Body of pancreas (tissue), 4 donors: ENCODE measurements at regions not wholly inside any gene's neighbourhood (a gene's known extent, or its start where the extent isn't known, plus 50 kb on each side); places are given as distances from the start of the nearest gene placed in this dataset.

Experiments used
- ATAC-seq: fragments of 150-250 bp; one replicate; pipeline ENCODE4 v1.9.1; 2016
- DNase-seq, 4 donors: peaks; one replicate each; pipeline ENCODE4 v3.0.0-alpha.2; 2019
- H3K27ac ChIP-seq, 4 donors: fragments of 200-600 bp; sonication (generic); 1 replicate in 3 of 4; 2 replicates in 1 of 4; pipeline versions ENCODE4 v1.5.1 to v1.6.1; 2016 to 2019; ENCODE audit warnings: mild to moderate bottlenecking in 1 of 4, mixed read lengths in 1 of 4, moderate library complexity in 1 of 4
- H3K27me3 ChIP-seq, 2 donors: fragments of 200-600 bp; sonication (generic); one replicate each; pipeline ENCODE4 v1.6.0; 2016; ENCODE audit warnings: mild to moderate bottlenecking in 1 of 2
- H3K36me3 ChIP-seq, 2 donors: fragments of 200-600 bp; sonication (generic); replicated peaks in 1 of 2; 2 replicates each; pipeline ENCODE4 v1.5.1; 2016; ENCODE audit warnings: low read depth in 2 of 2; ENCODE audit not compliant: insufficient read depth in 1 of 2
- H3K4me1 ChIP-seq: fragments of 200-600 bp; sonication (generic); one replicate; pipeline ENCODE4 v1.6.0; 2016
- H3K4me3 ChIP-seq, 2 donors: fragments of 200-600 bp; sonication (generic); 1 replicate in 1 of 2; 2 replicates in 1 of 2; pipeline ENCODE4 v1.5.1; 2016 to 2019
- H3K9me3 ChIP-seq, 3 donors: fragments of 200-600 bp; sonication (generic); 1 replicate in 2 of 3; 2 replicates in 1 of 3; pipeline ENCODE4 v1.5.1; 2016
- CTCF ChIP-seq, 7 experiments: fragments of 450-650 bp in 4 of 7; fragments of 200-600 bp in 3 of 7; sonication (generic) in 3 of 7; IDR thresholded peaks; one replicate each; pipeline ENCODE4 v1.5.1; 2016 to 2019; ENCODE audit warnings: antibody characterized with exemption in 7 of 7
- POLR2A ChIP-seq, 3 donors: fragments of 450-650 bp; IDR thresholded peaks; one replicate each; pipeline ENCODE4 v1.6.1; 2016; ENCODE audit warnings: antibody characterized with exemption in 3 of 3, mild to moderate bottlenecking in 2 of 3
- WGBS, 2 donors: methylation state at CpG; one replicate each; pipeline ENCODE4 v1.1.5; 2017; 5-methylcytosine and 5-hydroxymethylcytosine counted together
- intact Hi-C: fragments of 100-400 bp; cut with DNase I; formaldehyde crosslinking; loops from one replicate; pipeline ENCODE4 v1.15.1; 2023

GRCh38 chr13:90806016-90806615 is 541.4 kb upstream of the MIR17HG start:
- WGBS, 2 donors: 85 to 91% methylated on average over 1 of the region's 1 CpG
- no peak for DNase-seq

GRCh38 chr13:90806892-90807291 is 540.6 kb upstream of the MIR17HG start:
- Histone ChIP-seq H3K27ac (no peak overlapping the region), H3K4me1 (no peaks in the 10 kb centered on the region), H3K4me3 (no peak overlapping the region), H3K9me3 (no peaks in the 10 kb centered on the region), H3K36me3 (no peaks in the 10 kb centered on the region), H3K27me3 (no peaks in the 10 kb centered on the region)
- intact Hi-C loops: no loop called here
- TF ChIP-seq POLR2A (IDR thresholded peaks at IDR 0.05) (no peak), CTCF (IDR thresholded peaks at IDR 0.05) (no peak)
- ATAC-seq: no peak
- 71 to 78% methylated on average over 2 of the region's 2 CpGs for WGBS, 2 donors
- DNase-seq: no peak

More at GRCh38 chr13:90806016-90806615, 541.4 kb upstream of the MIR17HG start:
- ATAC-seq: no peak
- intact Hi-C loops: no loop called here
- Histone ChIP-seq H3K36me3 (no peaks in the 10 kb centered on the region), H3K27ac (no peak overlapping the region), H3K4me1 (no peaks in the 10 kb centered on the region), H3K27me3 (no peaks in the 10 kb centered on the region), H3K4me3 (no peak overlapping the region), H3K9me3 (no peaks in the 10 kb centered on the region)
- TF ChIP-seq POLR2A (IDR thresholded peaks at IDR 0.05): no peak
- TF ChIP-seq CTCF (IDR thresholded peaks at IDR 0.05): no peak

- H3K36me3 ChIP-seq: no peaks in the 10 kb centered on the region
- ATAC-seq (no peak), DNase-seq (no peak)
- no peaks in the 10 kb centered on the region for H3K4me1 ChIP-seq
- TF ChIP-seq CTCF (IDR thresholded peaks at IDR 0.05) (no peak), POLR2A (IDR thresholded peaks at IDR 0.05) (no peak)
- H3K27ac ChIP-seq: no peak overlapping the region
- H3K4me3 ChIP-seq: no peak overlapping the region
- H3K9me3 ChIP-seq: no peaks in the 10 kb centered on the region
- intact Hi-C loops: no loop called here
- no peaks in the 10 kb centered on the region for H3K27me3 ChIP-seq
Measured at GRCh38 chr13:90808838-90809237, 538.6 kb upstream of the MIR17HG start.

GRCh38 chr13:90824032-90824431 is 523.5 kb upstream of the MIR17HG start:
- Histone ChIP-seq H3K4me1 (no peaks in the 10 kb centered on the region), H3K27ac (peak overlapping the region in 1 of 4 donors; percentile 32), H3K4me3 (no peak overlapping the region), H3K27me3 (no peaks in the 10 kb centered on the region), H3K9me3 (no peaks in the 10 kb centered on the region), H3K36me3 (no peaks in the 10 kb centered on the region)
- WGBS, 2 donors: 45 to 65% methylated on average over 2 of the region's 2 CpGs
- TF ChIP-seq CTCF (IDR thresholded peaks at IDR 0.05) (no peak), POLR2A (IDR thresholded peaks at IDR 0.05) (no peak)
- no peak for ATAC-seq
- intact Hi-C loops: no loop called here
- DNase-seq: no peak

GRCh38 chr13:90826688-90827087 is 520.8 kb upstream of the MIR17HG start:
- Histone ChIP-seq H3K27me3 (no peaks in the 10 kb centered on the region), H3K9me3 (no peaks in the 10 kb centered on the region), H3K4me3 (no peak overlapping the region), H3K36me3 (no peaks in the 10 kb centered on the region), H3K4me1 (no peaks in the 10 kb centered on the region), H3K27ac (no peak overlapping the region)
- DNase-seq (no peak), ATAC-seq (no peak)
- 73 to 79% methylated on average over 2 of the region's 2 CpGs for WGBS, 2 donors
- TF ChIP-seq POLR2A (IDR thresholded peaks at IDR 0.05) (no peak), CTCF (IDR thresholded peaks at IDR 0.05) (no peak)
- intact Hi-C loops: no loop called here
